Right lobe of liver (tissue), 4 donors: ENCODE measurements at regions not wholly inside any gene's neighbourhood (a gene's known extent, or its start where the extent isn't known, plus 50 kb on each side); places are given as distances from the start of the nearest gene placed in this dataset.

ENCODE experiments used
- POLR2A ChIP-seq: fragments of 450-650 bp; IDR thresholded peaks from one replicate; pipeline ENCODE4 v1.6.1; 2017; ENCODE audit warnings: antibody characterized with exemption, mild to moderate bottlenecking
- TF ChIP-seq, protein P1 (sequence below), 4 donors: fragments of 200-600 bp in 3 of 4; fragments of 450-650 bp in 1 of 4; IDR thresholded peaks; one replicate each; pipeline versions ENCODE4 v1.5.1 to v1.8.0; 2016 to 2022; ENCODE audit warnings: antibody characterized with exemption in 4 of 4, mild to moderate bottlenecking in 2 of 4
- donor health status: DM: no; HTN: no; CAD: no.
- donor health status: DM: no; HTN: no; CAD: no.
- donor health status: DM: no; HTN: yes; CAD: no.

- TF ChIP-seq, protein P1, sequence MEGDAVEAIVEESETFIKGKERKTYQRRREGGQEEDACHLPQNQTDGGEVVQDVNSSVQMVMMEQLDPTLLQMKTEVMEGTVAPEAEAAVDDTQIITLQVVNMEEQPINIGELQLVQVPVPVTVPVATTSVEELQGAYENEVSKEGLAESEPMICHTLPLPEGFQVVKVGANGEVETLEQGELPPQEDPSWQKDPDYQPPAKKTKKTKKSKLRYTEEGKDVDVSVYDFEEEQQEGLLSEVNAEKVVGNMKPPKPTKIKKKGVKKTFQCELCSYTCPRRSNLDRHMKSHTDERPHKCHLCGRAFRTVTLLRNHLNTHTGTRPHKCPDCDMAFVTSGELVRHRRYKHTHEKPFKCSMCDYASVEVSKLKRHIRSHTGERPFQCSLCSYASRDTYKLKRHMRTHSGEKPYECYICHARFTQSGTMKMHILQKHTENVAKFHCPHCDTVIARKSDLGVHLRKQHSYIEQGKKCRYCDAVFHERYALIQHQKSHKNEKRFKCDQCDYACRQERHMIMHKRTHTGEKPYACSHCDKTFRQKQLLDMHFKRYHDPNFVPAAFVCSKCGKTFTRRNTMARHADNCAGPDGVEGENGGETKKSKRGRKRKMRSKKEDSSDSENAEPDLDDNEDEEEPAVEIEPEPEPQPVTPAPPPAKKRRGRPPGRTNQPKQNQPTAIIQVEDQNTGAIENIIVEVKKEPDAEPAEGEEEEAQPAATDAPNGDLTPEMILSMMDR (IDR thresholded peaks at IDR 0.05): no peak
- no peak for TF ChIP-seq POLR2A
Observed at GRCh38 chrX:10811111-10811510, 190.7 kb upstream of the MID1 start.
